IMR-90 (cell line): ENCODE measurements at regions not wholly inside any gene's neighbourhood (a gene's known extent, or its start where the extent isn't known, plus 50 kb on each side); places are given as distances from the start of the nearest gene placed in this dataset.
A peak's percentile ranks its signal among the peaks of the same experiment; 100 is the strongest.

Source experiments
- ATAC-seq: fragments of 200-7000 bp; cut with Tn5 transposase; 2 replicates; pipeline ENCODE4 v1.9.1; 2020; ENCODE audit warnings: low read depth, mild to moderate bottlenecking, moderate library complexity
- BruUV-seq: library from RNA; stranded (reverse); fragments of 400-500 nt; replicated peaks from 2 replicates; lab custom pipeline; 2021; lab: Mats Ljungman, UMichigan
- CTCF ChIA-PET: fragments of 300-600 bp; formaldehyde crosslinking; extraction: SDS; loops from one replicate; lab custom pipeline; 2021; ENCODE audit warnings: antibody characterized with exemption; lab: Yijun Ruan, JAX
- POLR2A ChIA-PET: fragments of 300-600 bp; sonication (Branson Sonifier 250); formaldehyde crosslinking; loops from one replicate; lab custom pipeline; 2022; ENCODE audit warnings: antibody characterized with exemption; ENCODE audit not compliant: unreplicated experiment; lab: Charles Lee
- DNase-seq: peaks from one replicate; pipeline ENCODE4 v3.0.0; 2013
- H2AFZ ChIP-seq: replicated peaks from 2 replicates; pipeline ENCODE3; 2013; ENCODE audit warnings: low read length, mild to moderate bottlenecking; ENCODE audit not compliant: poor library complexity
- H2AK5ac ChIP-seq: 2 replicates; pipeline ENCODE4 v1.6.1; 2013; ENCODE audit warnings: low read depth, low read length, inconsistent platforms
- H2AK9ac ChIP-seq: replicated peaks from 2 replicates; pipeline ENCODE3; 2013; ENCODE audit warnings: mild to moderate bottlenecking, low read depth, low read length, moderate library complexity; ENCODE audit not compliant: poor library complexity
- H2BK120ac ChIP-seq: 2 replicates; pipeline ENCODE4 v1.6.1; 2013; ENCODE audit warnings: low read depth, low read length, inconsistent platforms
- H2BK15ac ChIP-seq: 3 replicates; pipeline ENCODE4 v1.6.1; 2013; ENCODE audit warnings: low read depth, low read length, inconsistent platforms
- H2BK20ac ChIP-seq: 2 replicates; pipeline ENCODE4 v1.6.1; 2013; ENCODE audit warnings: low read depth, mild to moderate bottlenecking, inconsistent platforms, low read length, moderate library complexity
- H2BK5ac ChIP-seq: 2 replicates; pipeline ENCODE4 v1.6.1; 2013; ENCODE audit warnings: mild to moderate bottlenecking, low read depth, low read length, inconsistent platforms; ENCODE audit not compliant: poor library complexity, severe bottlenecking
- H3K14ac ChIP-seq: replicated peaks from 2 replicates; pipeline ENCODE4 v1.6.1; 2013; ENCODE audit warnings: low read depth, low read length, inconsistent platforms
- H3K18ac ChIP-seq: 2 replicates; pipeline ENCODE4 v1.6.1; 2013; ENCODE audit warnings: low read depth, low read length, control low read depth
- H3K23ac ChIP-seq: 2 replicates; pipeline ENCODE4 v1.6.1; 2013; ENCODE audit warnings: low read depth, low read length, inconsistent platforms
- H3K27ac ChIP-seq: 2 replicates; pipeline ENCODE4 v1.5.1; 2013; ENCODE audit warnings: mild to moderate bottlenecking, control low read depth, low read length; ENCODE audit not compliant: insufficient read depth
- H3K27me3 ChIP-seq: 2 replicates; pipeline ENCODE4 v1.6.1; 2013; ENCODE audit warnings: low read length; ENCODE audit not compliant: control insufficient read depth, insufficient read depth
- H3K36me3 ChIP-seq: 2 replicates; pipeline ENCODE4 v1.6.1; 2013; ENCODE audit warnings: low read length, mixed read lengths; ENCODE audit not compliant: control insufficient read depth, insufficient read depth
- H3K4ac ChIP-seq: 2 replicates; pipeline ENCODE4 v1.6.1; 2013; ENCODE audit warnings: low read depth, low read length, inconsistent platforms
- H3K4me1 ChIP-seq: 2 replicates; pipeline ENCODE4 v1.6.1; 2013; ENCODE audit warnings: low read length, mixed read lengths; ENCODE audit not compliant: control insufficient read depth, insufficient read depth
- H3K4me2 ChIP-seq: 2 replicates; pipeline ENCODE4 v1.6.1; 2013; ENCODE audit warnings: low read depth, mild to moderate bottlenecking, control low read depth, low read length, moderate library complexity
- H3K4me3 ChIP-seq: 2 replicates; pipeline ENCODE4 v1.5.1; 2013; ENCODE audit warnings: low read depth, mild to moderate bottlenecking, control low read depth, low read length, moderate library complexity; ENCODE audit not compliant: insufficient read depth
- H3K56ac ChIP-seq: 2 replicates; pipeline ENCODE4 v1.6.1; 2013; ENCODE audit warnings: low read length, inconsistent platforms; ENCODE audit not compliant: insufficient read depth; ENCODE audit errors: extremely low read depth
- H3K79me1 ChIP-seq, 2 experiments: 2 replicates each; pipeline ENCODE4 v1.6.1; 2013; ENCODE audit warnings: low read length in 2 of 2, inconsistent platforms in 1 of 2, low read depth in 1 of 2
- H3K9ac ChIP-seq: 2 replicates; pipeline ENCODE4 v1.6.1; 2013; ENCODE audit warnings: low read depth, low read length, control low read depth
- H3K9me1 ChIP-seq: 2 replicates; pipeline ENCODE4 v1.6.1; 2013; ENCODE audit warnings: low read length, inconsistent platforms; ENCODE audit not compliant: insufficient read depth
- H3K9me3 ChIP-seq: 2 replicates; pipeline ENCODE4 v1.6.1; 2013; ENCODE audit warnings: low read length; ENCODE audit not compliant: control insufficient read depth, insufficient read depth
- H4K20me1 ChIP-seq: 2 replicates; pipeline ENCODE4 v1.6.1; 2013; ENCODE audit warnings: low read length, inconsistent platforms; ENCODE audit not compliant: insufficient read depth
- H4K5ac ChIP-seq: 2 replicates; pipeline ENCODE4 v1.6.1; 2013; ENCODE audit warnings: mild to moderate bottlenecking, low read depth, low read length, control low read depth
- H4K8ac ChIP-seq, 2 experiments: 2 replicates each; pipeline ENCODE4 v1.6.1; 2013; ENCODE audit warnings: low read depth in 2 of 2, low read length in 2 of 2, control low read depth in 1 of 2, inconsistent platforms in 1 of 2
- H4K91ac ChIP-seq: 2 replicates; pipeline ENCODE4 v1.6.1; 2013; ENCODE audit warnings: low read depth, low read length, inconsistent platforms; ENCODE audit not compliant: insufficient read depth
- MAFK ChIP-seq: IDR thresholded peaks from 2 replicates; pipeline ENCODE4 v1.6.1; 2012; ENCODE audit warnings: low read depth, low read length, improper control_type of control experiment
- WGBS, 2 experiments: methylation state at CpG; one replicate each; pipeline versions ENCODE4 v1.1.5 to v1.1.7; 2013; ENCODE audit warnings: missing lambda C conversion rate in 2 of 2; ENCODE audit not compliant: insufficient read length in 1 of 2; ENCODE audit errors: extremely low coverage in 2 of 2; 5-methylcytosine and 5-hydroxymethylcytosine counted together
- dilution Hi-C: fragments of 300-500 bp; cut with HindIII; formaldehyde crosslinking; loops from one replicate; pipeline ENCODE4 v1.14.3; 2018; ENCODE audit warnings: low sequenced_read_pairs; ENCODE audit not compliant: unreplicated experiment
- in situ Hi-C: fragments of 300-500 bp; cut with MboI; formaldehyde crosslinking; loops from 3 replicates; pipeline ENCODE4 v1.14.3; 2019; ENCODE audit warnings: low sequenced_read_pairs, inconsistent platforms, mixed read lengths
- intact Hi-C: fragments of 100-400 bp; cut with micrococcal nuclease; formaldehyde crosslinking; loops from 2 replicates; pipeline ENCODE4 v1.10.0; 2022
- TF ChIP-seq, protein P1 (sequence below): conservative IDR thresholded peaks from 2 replicates; pipeline ENCODE4 v1.5.1; 2012; ENCODE audit warnings: mild to moderate bottlenecking, low read depth, low read length, improper control_type of control experiment

DNA sequence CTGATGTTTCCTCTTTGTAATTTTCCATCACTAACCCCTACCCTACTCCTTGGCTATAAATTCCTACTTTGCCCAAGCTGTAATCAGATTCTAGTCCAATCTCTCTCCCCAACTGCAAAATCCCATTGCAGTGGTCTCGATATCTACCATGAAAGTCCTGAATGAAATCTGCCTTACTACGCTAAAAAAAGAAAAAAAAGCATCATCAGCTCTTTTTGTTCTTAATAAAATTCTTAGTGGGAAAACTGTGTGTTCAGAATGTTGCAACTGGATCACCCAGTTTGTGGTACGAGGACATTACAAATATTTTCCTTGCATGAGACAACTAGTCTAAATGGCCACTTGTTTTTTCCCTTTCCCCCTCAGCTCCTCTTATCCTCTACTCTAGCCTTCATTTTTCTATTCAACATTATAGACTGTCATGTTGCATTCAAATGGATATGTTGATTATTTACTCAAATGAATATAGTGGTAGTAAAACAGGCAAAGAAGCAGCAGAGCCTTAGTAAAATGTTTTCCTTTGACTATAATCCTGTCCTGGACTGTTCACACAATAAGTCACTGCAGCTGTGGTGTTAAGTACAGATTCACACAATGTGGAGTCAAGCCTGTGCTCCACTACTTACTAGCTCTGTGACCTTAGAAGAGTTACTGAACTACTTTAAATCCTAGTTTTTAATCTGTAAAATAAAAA is 527.1 kb upstream of the MARCKS start:
- Histone ChIP-seq H3K9me3 (no peaks in the 10 kb centered on the region), H3K9me1 (no peaks in the 10 kb centered on the region), H3K56ac (no peak overlapping the region), H4K91ac (no peak overlapping the region), H3K27me3 (no peaks in the 10 kb centered on the region), H4K20me1 (no peaks in the 10 kb centered on the region), H3K79me1 (no peaks in the 10 kb centered on the region), H4K5ac (peak overlapping the region; percentile 72; the same call in 1 of the 2 replicates), H2AK9ac (no peak overlapping the region), H3K4me1 (peaks cover 4% of the 10 kb centered on the region; the same call in 1 of the 2 replicates), H2AK5ac (no peak overlapping the region), H2BK5ac (peak overlapping the region; percentile 66), H2BK15ac (no peak overlapping the region), H3K4ac (no peak overlapping the region), H3K27ac (no peak overlapping the region), H3K18ac (peak overlapping the region; percentile 85; the same call in 1 of the 2 replicates), H2BK20ac (no peak overlapping the region), H3K14ac (no peak overlapping the region; the same call in 1 of the 2 replicates), H3K36me3 (no peaks in the 10 kb centered on the region), H3K23ac (no peak overlapping the region), H3K4me2 (no peak overlapping the region), H4K8ac (no peak overlapping the region), H3K4me3 (no peak overlapping the region), H2BK120ac (no peak overlapping the region; the same call in 1 of the 2 replicates), H2AFZ (no peak overlapping the region), H3K9ac (no peak overlapping the region)
- no CpG with 5 or more reads among the region's 3 CpGs for WGBS, 2 experiments
- ATAC-seq, result no peak
- no peak for DNase-seq
- CTCF ChIA-PET, result interaction anchor here (1.2 kb wide), 1 partner anchor 9 kb away, joined by 5 read pairs; no protein-coding TSS in a partner anchor
- in situ Hi-C loops (no loop called here), dilution Hi-C loops (no loop called here), intact Hi-C loops (no loop called here)
- TF ChIP-seq, protein P1, sequence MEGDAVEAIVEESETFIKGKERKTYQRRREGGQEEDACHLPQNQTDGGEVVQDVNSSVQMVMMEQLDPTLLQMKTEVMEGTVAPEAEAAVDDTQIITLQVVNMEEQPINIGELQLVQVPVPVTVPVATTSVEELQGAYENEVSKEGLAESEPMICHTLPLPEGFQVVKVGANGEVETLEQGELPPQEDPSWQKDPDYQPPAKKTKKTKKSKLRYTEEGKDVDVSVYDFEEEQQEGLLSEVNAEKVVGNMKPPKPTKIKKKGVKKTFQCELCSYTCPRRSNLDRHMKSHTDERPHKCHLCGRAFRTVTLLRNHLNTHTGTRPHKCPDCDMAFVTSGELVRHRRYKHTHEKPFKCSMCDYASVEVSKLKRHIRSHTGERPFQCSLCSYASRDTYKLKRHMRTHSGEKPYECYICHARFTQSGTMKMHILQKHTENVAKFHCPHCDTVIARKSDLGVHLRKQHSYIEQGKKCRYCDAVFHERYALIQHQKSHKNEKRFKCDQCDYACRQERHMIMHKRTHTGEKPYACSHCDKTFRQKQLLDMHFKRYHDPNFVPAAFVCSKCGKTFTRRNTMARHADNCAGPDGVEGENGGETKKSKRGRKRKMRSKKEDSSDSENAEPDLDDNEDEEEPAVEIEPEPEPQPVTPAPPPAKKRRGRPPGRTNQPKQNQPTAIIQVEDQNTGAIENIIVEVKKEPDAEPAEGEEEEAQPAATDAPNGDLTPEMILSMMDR, result no peak
- peak; percentile 64 for TF ChIP-seq MAFK
- POLR2A ChIA-PET, result no interaction called here
- BruUV-seq, result no TSS peak
